HepG2 (cell line): ENCODE measurements at regions not wholly inside any gene's neighbourhood (a gene's known extent, or its start where the extent isn't known, plus 50 kb on each side); places are given as distances from the start of the nearest gene placed in this dataset.

ENCODE experiments used
- ATAC-seq: fragments of 200-7000 bp; cut with Tn5 transposase; 3 replicates; pipeline ENCODE4 v1.9.1; 2020; ENCODE audit warnings: mild to moderate bottlenecking, moderate library complexity
- BruUV-seq: library from RNA; stranded (reverse); fragments of 400-500 nt; replicated peaks from 2 replicates; lab custom pipeline; 2021; lab: Mats Ljungman, UMichigan
- CTCF ChIA-PET: fragments of 300-600 bp; formaldehyde crosslinking; extraction: SDS; loops from one replicate; lab custom pipeline; 2021; ENCODE audit warnings: low total read pairs, inconsistent platforms, low intra/inter-chr PET ratio; lab: Yijun Ruan, JAX
- POLR2A ChIA-PET: fragments of 350-600 bp; sonication (Branson Sonifier 250); formaldehyde crosslinking; loops from one replicate; lab custom pipeline; 2020; ENCODE audit warnings: antibody characterized with exemption, inconsistent platforms; lab: Yijun Ruan, JAX
- DNase-seq: peaks from one replicate; pipeline ENCODE4 v3.0.0-alpha.2; 2015; ENCODE audit warnings: low spot score
- FAIRE-seq: peaks from 3 replicates; lab custom pipeline; 2011; peaks lifted over from hg19 to GRCh38; lab: Jason Lieb, UNC
- H2AFZ ChIP-seq: one replicate; pipeline ENCODE4 v1.6.1; 2011; ENCODE audit warnings: low read length, inconsistent platforms
- H3K27ac ChIP-seq: fragments of 300-600 bp; 3 replicates; pipeline ENCODE4 v1.8.0; 2011; ENCODE audit warnings: mixed run types, mild to moderate bottlenecking, mixed read lengths, low read length, inconsistent platforms; ENCODE audit not compliant: insufficient read depth; ENCODE audit errors: extremely low read length
- H3K27me3 ChIP-seq, 2 experiments: fragments of 200-600 bp in 1 of 2; 2 replicates in 1 of 2; 3 replicates in 1 of 2; pipeline versions ENCODE4 v1.6.0 to v1.8.0; 2011; ENCODE audit warnings: low read length in 2 of 2, mild to moderate bottlenecking in 2 of 2, moderate library complexity in 2 of 2, inconsistent platforms in 1 of 2; ENCODE audit not compliant: insufficient read depth in 2 of 2, control insufficient read depth in 1 of 2
- H3K36me3 ChIP-seq, 2 experiments: fragments of 200-600 bp in 1 of 2; replicated peaks in 1 of 2; 2 replicates in 1 of 2; 3 replicates in 1 of 2; pipeline versions ENCODE4 v1.5.1 to v1.8.0; 2011; ENCODE audit warnings: low read length in 2 of 2, inconsistent platforms in 1 of 2; ENCODE audit not compliant: insufficient read depth in 2 of 2, control insufficient read depth in 1 of 2
- H3K4me1 ChIP-seq: 2 replicates; pipeline ENCODE4 v1.5.1; 2012; ENCODE audit warnings: low read length, inconsistent platforms; ENCODE audit not compliant: insufficient read depth
- H3K4me2 ChIP-seq: 2 replicates; pipeline ENCODE4 v1.6.0; 2011; ENCODE audit warnings: low read depth, low read length, inconsistent platforms
- H3K4me3 ChIP-seq, 3 experiments: fragments of 200-600 bp in 1 of 3; sonication (generic), shearing (Covaris generic) in 1 of 3; replicated peaks in 1 of 3; 2 replicates each; pipeline ENCODE4 v1.5.1; 2011 to 2016; ENCODE audit warnings: low read length in 3 of 3, inconsistent platforms in 2 of 3, low read depth in 2 of 3, mild to moderate bottlenecking in 2 of 3, control low read depth in 1 of 3, mixed read lengths in 1 of 3; ENCODE audit not compliant: insufficient read depth in 1 of 3
- H3K79me2 ChIP-seq: one replicate; pipeline ENCODE4 v1.6.1; 2011; ENCODE audit warnings: low read length, inconsistent platforms; ENCODE audit not compliant: insufficient read depth
- H3K9ac ChIP-seq: 2 replicates; pipeline ENCODE4 v1.6.0; 2011; ENCODE audit warnings: mild to moderate bottlenecking, low read depth, low read length, inconsistent platforms; ENCODE audit not compliant: insufficient read depth
- H3K9me3 ChIP-seq: 2 replicates; pipeline ENCODE4 v1.5.1; 2012; ENCODE audit warnings: mild to moderate bottlenecking, low read length
- H4K20me1 ChIP-seq: 2 replicates; pipeline ENCODE4 v1.6.0; 2011; ENCODE audit warnings: inconsistent platforms, mild to moderate bottlenecking, low read length, moderate library complexity; ENCODE audit not compliant: insufficient read depth
- ASH2L ChIP-seq: fragments of 300-600, 200-600 bp; sonication (generic); IDR thresholded peaks from 2 replicates; pipeline ENCODE4 v1.7.0; 2017; ENCODE audit warnings: low read depth, mild to moderate bottlenecking, moderate library complexity, mixed read lengths, low read length; ENCODE audit not compliant: insufficient read length
- HNRNPLL ChIP-seq: fragments of 200-400 bp; formaldehyde crosslinking; IDR thresholded peaks from 2 replicates; pipeline ENCODE4 v1.6.1; 2017; ENCODE audit warnings: mild to moderate bottlenecking, low read depth, low read length; ENCODE audit not compliant: poor library complexity, severe bottlenecking
- ZMAT3 ChIP-seq: sonication (generic); formaldehyde crosslinking; conservative IDR thresholded peaks from 2 replicates; pipeline ENCODE4 v1.7.0; 2021; ENCODE audit warnings: missing genetic modification reagents
- ZNF251 ChIP-seq: sonication (generic); formaldehyde crosslinking; IDR thresholded peaks from 2 replicates; pipeline ENCODE4 v1.9.0; 2021; ENCODE audit warnings: mild to moderate bottlenecking, missing genetic modification reagents
- WGBS: methylation state at CpG from one replicate; pipeline ENCODE4 v1.1.6; 2017; ENCODE audit warnings: low lambda C conversion rate; 5-methylcytosine and 5-hydroxymethylcytosine counted together
- in situ Hi-C: cut with HindIII; loops from 2 replicates; pipeline ENCODE4 v1.10.0; 2017; ENCODE audit warnings: low pct_unique_long_range_greater_than_20kb; ENCODE audit not compliant: extremely low pct_ligation_motif_present
- intact Hi-C: fragments of 100-400 bp; cut with micrococcal nuclease; formaldehyde crosslinking; loops from one replicate; pipeline ENCODE4 v1.10.0; 2022; ENCODE audit not compliant: unreplicated experiment

- no peak for TF ChIP-seq HNRNPLL
Measured at GRCh38 chr4:36772154-36772516, 472.4 kb upstream of the NWD2 start (continued).

DNA sequence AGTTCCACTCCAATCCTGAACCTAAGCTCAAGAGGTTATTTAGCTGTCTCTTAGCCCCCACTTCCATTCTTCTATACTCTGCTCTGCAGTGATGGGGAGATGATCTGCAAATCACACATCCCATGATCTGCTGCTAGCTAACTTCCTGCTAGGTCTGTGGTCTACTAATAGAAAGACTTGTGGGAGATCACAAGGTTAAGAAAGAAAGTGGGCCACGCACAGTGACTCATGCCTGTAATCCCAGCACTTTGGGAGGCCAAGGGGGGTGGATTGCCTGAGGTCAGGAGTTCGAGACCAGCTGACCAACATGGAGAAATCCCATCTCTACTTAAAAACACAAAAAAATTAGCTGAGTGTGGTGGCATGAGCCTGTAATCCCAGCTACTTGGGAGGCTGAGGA lies 471.1 kb upstream of the NWD2 start:
- no peak overlapping the region for H3K4me2 ChIP-seq
- no peaks in the 10 kb centered on the region for H4K20me1 ChIP-seq
- 0% methylated on average over 2 of the region's 2 CpGs for WGBS

DNA sequence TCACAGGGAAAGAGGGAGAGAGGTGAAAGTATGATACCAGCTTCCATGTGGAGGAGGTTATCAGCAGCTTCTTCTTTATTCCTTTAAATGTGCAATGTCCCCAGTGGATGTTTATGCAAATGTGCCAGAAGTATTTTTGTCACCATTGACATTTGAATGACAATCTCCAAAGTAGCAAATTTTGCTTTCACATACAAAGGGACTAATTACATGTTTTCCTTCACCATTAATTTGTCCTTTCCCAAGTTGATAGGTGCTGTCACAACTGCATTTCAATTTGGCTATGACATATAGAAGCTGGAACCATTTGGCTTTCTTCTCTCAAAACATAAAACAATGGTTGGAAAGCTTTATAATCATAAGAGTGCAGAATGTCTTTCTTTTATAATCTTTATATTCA lies 469.0 kb upstream of the NWD2 start:
- TF ChIP-seq ZNF251 (CRISPR knock-in tag) (no peak), ASH2L (no peak)
- Histone ChIP-seq H3K4me2 (no peak overlapping the region), H3K9me3 (no peaks in the 10 kb centered on the region), H4K20me1 (no peaks in the 10 kb centered on the region), H3K27ac (no peak overlapping the region), H3K79me2 (no peaks in the 10 kb centered on the region), H3K4me1 (no peaks in the 10 kb centered on the region), H2AFZ (no peak overlapping the region), H3K27me3 (no peaks in the 10 kb centered on the region), H3K36me3 (no peaks in the 10 kb centered on the region), H3K9ac (no peak overlapping the region), H3K4me3 (no peak overlapping the region)
- ChIA-PET CTCF (no interaction called here), POLR2A (interaction anchor here (0.6 kb wide), 1 partner anchor 174 kb away, joined by 3 read pairs; no protein-coding TSS in a partner anchor)
- DNase-seq, result no peak
- no peak for ATAC-seq
- BruUV-seq, result no TSS peak
- intact Hi-C loops (no loop called here), in situ Hi-C loops (no loop called here)
- FAIRE-seq, result no peak

More for the DNA sequence above, 471.1 kb upstream of the NWD2 start:
- Histone ChIP-seq H2AFZ (no peak overlapping the region), H3K4me1 (no peaks in the 10 kb centered on the region)
- POLR2A ChIA-PET, result no interaction called here
- in situ Hi-C loops, result no loop called here
- no peak for DNase-seq
- no peak for TF ChIP-seq ZMAT3
- TF ChIP-seq, all 625 proteins: peak for 0
- ATAC-seq (no peak), FAIRE-seq (no peak)
- H3K9me3 ChIP-seq, result no peaks in the 10 kb centered on the region
- no peaks in the 10 kb centered on the region; a peak in 1 of 5 replicates for H3K27me3 ChIP-seq
- no peak overlapping the region for H3K4me3 ChIP-seq
- no peaks in the 10 kb centered on the region for H3K36me3 ChIP-seq
- intact Hi-C loops, result no loop called here
- no peak overlapping the region for H3K27ac ChIP-seq
- H3K79me2 ChIP-seq, result no peaks in the 10 kb centered on the region
- H3K9ac ChIP-seq, result no peak overlapping the region
- CTCF ChIA-PET, result no interaction called here
- BruUV-seq, result no TSS peak
